ENCODE measurements at regions not wholly inside any gene's neighbourhood (a gene's known extent, or its start where the extent isn't known, plus 50 kb on each side); places are given as distances from the start of the nearest gene placed in this dataset.
"Not testable (repeated sequence)": the region's sequence is repeated elsewhere in the genome, so short reads cannot be mapped to it uniquely, and the experiment has no call there.

- no peak for DNase-seq
- no peaks in the 10 kb centered on the region for H3K9me3 ChIP-seq
- no peak overlapping the region for H3K4me3 ChIP-seq (ENCODE audit: low read depth, low read length)
- H3K36me3 ChIP-seq, result no peaks in the 10 kb centered on the region
- no peaks in the 10 kb centered on the region for H3K4me1 ChIP-seq
- TF ChIP-seq CTCF (IDR thresholded peaks at IDR 0.05; ENCODE audit: low read depth, low read length), result no peak
- no peaks in the 10 kb centered on the region for H3K27me3 ChIP-seq
Measured at GRCh38 chr9:85321561-85321960, 420.2 kb downstream of the AGTPBP1 start.

- no peak for TF ChIP-seq CTCF (IDR thresholded peaks at IDR 0.05; ENCODE audit: low read depth, low read length)
- no peaks in the 10 kb centered on the region for H3K9me3 ChIP-seq
- H3K36me3 ChIP-seq, result no peaks in the 10 kb centered on the region
- H3K27me3 ChIP-seq, result no peaks in the 10 kb centered on the region
- H3K4me3 ChIP-seq (ENCODE audit: low read depth, low read length), result no peak overlapping the region
- no peaks in the 10 kb centered on the region for H3K4me1 ChIP-seq
- no peak for DNase-seq
Measured at GRCh38 chr9:85319936-85320656, 421.7 kb downstream of the AGTPBP1 start.

GRCh38 chr9:85315535-85315934, 426.2 kb downstream of the AGTPBP1 start:
- not testable (repeated sequence) for H3K27me3 ChIP-seq; DNase-seq; H3K9me3 ChIP-seq; H3K4me3 ChIP-seq (ENCODE audit: low read depth, low read length); H3K36me3 ChIP-seq; H3K4me1 ChIP-seq

- no peak for TF ChIP-seq CTCF (IDR thresholded peaks at IDR 0.05; ENCODE audit: low read depth, low read length)
- H3K36me3 ChIP-seq, result no peaks in the 10 kb centered on the region
- no peak overlapping the region for H3K4me3 ChIP-seq (ENCODE audit: low read depth, low read length)
- no peaks in the 10 kb centered on the region for H3K9me3 ChIP-seq
- no peaks in the 10 kb centered on the region for H3K4me1 ChIP-seq
- DNase-seq, result no peak
- no peaks in the 10 kb centered on the region for H3K27me3 ChIP-seq
Measured at GRCh38 chr9:85310573-85310972, 431.2 kb downstream of the AGTPBP1 start.

GRCh38 chr9:85303757-85304134, 438.0 kb downstream of the AGTPBP1 start:
- H3K9me3 ChIP-seq, result no peaks in the 10 kb centered on the region
- H3K36me3 ChIP-seq, result no peaks in the 10 kb centered on the region
- 0 out of 2 replicates have a peak, but pooled peaks cover 3% of the 10 kb centered on the region for H3K27me3 ChIP-seq
- no peaks in the 10 kb centered on the region for H3K4me1 ChIP-seq
- TF ChIP-seq CTCF (IDR thresholded peaks at IDR 0.05; ENCODE audit: low read depth, low read length), result no peak
- no peak overlapping the region for H3K4me3 ChIP-seq (ENCODE audit: low read depth, low read length)
- no peak for DNase-seq

GRCh38 chr9:85302938-85303756, 438.6 kb downstream of the AGTPBP1 start:
- no peak for TF ChIP-seq CTCF (IDR thresholded peaks at IDR 0.05; ENCODE audit: low read depth, low read length)
- DNase-seq, result no peak
- H3K4me3 ChIP-seq (ENCODE audit: low read depth, low read length), result no peak overlapping the region
- H3K36me3 ChIP-seq, result no peaks in the 10 kb centered on the region
- H3K4me1 ChIP-seq, result no peaks in the 10 kb centered on the region
- H3K27me3 ChIP-seq, result 0 out of 2 replicates have a peak, but pooled peaks cover 3% of the 10 kb centered on the region
- H3K9me3 ChIP-seq, result no peaks in the 10 kb centered on the region
